HCT116 (cell line): ENCODE measurements at regions not wholly inside any gene's neighbourhood (a gene's known extent, or its start where the extent isn't known, plus 50 kb on each side); places are given as distances from the start of the nearest gene placed in this dataset.

Experiments used
- CTCF ChIP-seq, 3 experiments: fragments of 200-600 bp in 1 of 3; sonication (generic) in 1 of 3; IDR thresholded peaks in 2 of 3; conservative IDR thresholded peaks in 1 of 3; 2 replicates each; pipeline ENCODE4 v1.5.1; 2012 to 2017; ENCODE audit warnings: low read depth in 2 of 3, low read length in 2 of 3, antibody characterized with exemption in 1 of 3, borderline replicate concordance in 1 of 3, control low read depth in 1 of 3, mild to moderate bottlenecking in 1 of 3, mixed read lengths in 1 of 3, mixed run types in 1 of 3, moderate library complexity in 1 of 3; ENCODE audit not compliant: insufficient read depth in 1 of 3
- FOSL1 ChIP-seq: IDR thresholded peaks from 2 replicates; pipeline ENCODE4 v1.6.1; 2012; ENCODE audit warnings: low read depth
- SP1 ChIP-seq: IDR thresholded peaks from 2 replicates; pipeline ENCODE4 v1.6.1; 2012; ENCODE audit warnings: low read depth
- ZNF274 ChIP-seq: fragments of 200-500 bp; sonication (Bioruptor generic); IDR thresholded peaks from 2 replicates; pipeline ENCODE4 v1.6.1; 2014; ENCODE audit warnings: mild to moderate bottlenecking, low read depth, low read length, inconsistent platforms

GRCh38 chr7:41617987-41618386 is 84.9 kb downstream of the INHBA start:
- no peak for TF ChIP-seq CTCF (IDR thresholded peaks at IDR 0.05 in 2 of 3, conservative IDR thresholded peaks at IDR 0.05 in 1 of 3; ENCODE audit: borderline replicate concordance in 1 of 3, insufficient read depth in 1 of 3, low read depth in 2 of 3, low read length in 2 of 3)
- no peak for TF ChIP-seq ZNF274
- no peak for TF ChIP-seq FOSL1
- no peak for TF ChIP-seq SP1
